SK-N-SH treated with all-trans-retinoic acid at 6 μM for 48 hours (cell line): ENCODE measurements at regions not wholly inside any gene's neighbourhood (a gene's known extent, or its start where the extent isn't known, plus 50 kb on each side); places are given as distances from the start of the nearest gene placed in this dataset.
A peak's percentile ranks its signal among the peaks of the same experiment; 100 is the strongest.
"Not testable (repeated sequence)": the region's sequence is repeated elsewhere in the genome, so short reads cannot be mapped to it uniquely, and the experiment has no call there.

Experiments used
- ATAC-seq: fragments of 200-7000 bp; cut with Tn5 transposase; 3 replicates; pipeline ENCODE4 v1.9.1; 2020; ENCODE audit warnings: mild to moderate bottlenecking, moderate library complexity
- ARNTL ChIP-seq: fragments of 450-650 bp; formaldehyde crosslinking; IDR thresholded peaks from 2 replicates; pipeline ENCODE4 v1.5.0; 2020; ENCODE audit warnings: low read depth, mild to moderate bottlenecking, moderate library complexity, borderline replicate concordance
- CSDC2 ChIP-seq: fragments of 250-450 bp; sonication (Bioruptor Pico); IDR thresholded peaks from 2 replicates; pipeline ENCODE4 v1.5.0; 2020; ENCODE audit warnings: mild to moderate bottlenecking, moderate library complexity
- ISL1 ChIP-seq: fragments of 250-450 bp; sonication (Bioruptor Pico); IDR thresholded peaks from 2 replicates; pipeline ENCODE4 v2.1.2; 2022; ENCODE audit warnings: mild to moderate bottlenecking, moderate library complexity
- OSR1 ChIP-seq: fragments of 250-450 bp; sonication (Bioruptor Pico); IDR thresholded peaks from 2 replicates; pipeline ENCODE4 v1.8.0; 2022; ENCODE audit warnings: moderate library complexity, mild to moderate bottlenecking, inconsistent platforms
- PATZ1 ChIP-seq: fragments of 250-450 bp; sonication (Bioruptor Pico); IDR thresholded peaks from 2 replicates; pipeline ENCODE4 v1.8.0; 2020; ENCODE audit warnings: mild to moderate bottlenecking, moderate library complexity, borderline replicate concordance
- PPARA ChIP-seq: fragments of 250-450 bp; sonication (Bioruptor Pico); IDR thresholded peaks from 2 replicates; pipeline ENCODE4 v1.5.0; 2020; ENCODE audit warnings: mild to moderate bottlenecking, borderline replicate concordance
- RARB ChIP-seq: fragments of 250-450 bp; sonication (Bioruptor Pico); IDR thresholded peaks from 2 replicates; pipeline ENCODE4 v1.8.0; 2021; ENCODE audit warnings: mild to moderate bottlenecking, moderate library complexity
- SNAI2 ChIP-seq: fragments of 250-450 bp; sonication (Bioruptor Pico); IDR thresholded peaks from 2 replicates; pipeline ENCODE4 v1.5.0; 2020; ENCODE audit warnings: mild to moderate bottlenecking, moderate library complexity
- TCF4 ChIP-seq: fragments of 250-450 bp; sonication (Bioruptor Pico); IDR thresholded peaks from 2 replicates; pipeline ENCODE4 v1.8.0; 2021; ENCODE audit warnings: mild to moderate bottlenecking, moderate library complexity, borderline replicate concordance
- TOX ChIP-seq: fragments of 250-450 bp; sonication (Bioruptor Pico); IDR thresholded peaks from 2 replicates; pipeline ENCODE4 v1.8.0; 2021; ENCODE audit warnings: mild to moderate bottlenecking, moderate library complexity, borderline replicate concordance
- ZFP3 ChIP-seq: fragments of 250-450 bp; sonication (Bioruptor Pico); IDR thresholded peaks from 2 replicates; pipeline ENCODE4 v1.5.0; 2020; ENCODE audit warnings: mild to moderate bottlenecking, moderate library complexity
- ZFP30 ChIP-seq: fragments of 450-650 bp; formaldehyde crosslinking; IDR thresholded peaks from 2 replicates; pipeline ENCODE4 v1.5.0; 2022; ENCODE audit warnings: mild to moderate bottlenecking, moderate library complexity
- ZNF565 ChIP-seq: fragments of 450-650 bp; formaldehyde crosslinking; conservative IDR thresholded peaks from 2 replicates; pipeline ENCODE4 v1.5.0; 2020; ENCODE audit warnings: low read depth, mild to moderate bottlenecking, moderate library complexity
- ZNF8 ChIP-seq: fragments of 450-650 bp; formaldehyde crosslinking; IDR thresholded peaks from 2 replicates; pipeline ENCODE4 v1.5.0; 2020; ENCODE audit warnings: mild to moderate bottlenecking, moderate library complexity
- TF ChIP-seq, protein P1 (sequence below): fragments of 250-450 bp; sonication (Bioruptor Pico); IDR thresholded peaks from 2 replicates; pipeline ENCODE4 v1.5.0; 2020; ENCODE audit warnings: mild to moderate bottlenecking, moderate library complexity
- TF ChIP-seq, protein P2 (sequence below): fragments of 250-450 bp; sonication (Bioruptor Pico); IDR thresholded peaks from 2 replicates; pipeline ENCODE4 v1.5.1; 2021; ENCODE audit warnings: mild to moderate bottlenecking, moderate library complexity
- TF ChIP-seq, protein P3 (sequence below): fragments of 250-450 bp; sonication (Bioruptor Pico); IDR thresholded peaks from 2 replicates; pipeline ENCODE4 v1.5.1; 2020; ENCODE audit warnings: low read depth, mild to moderate bottlenecking, moderate library complexity

DNA sequence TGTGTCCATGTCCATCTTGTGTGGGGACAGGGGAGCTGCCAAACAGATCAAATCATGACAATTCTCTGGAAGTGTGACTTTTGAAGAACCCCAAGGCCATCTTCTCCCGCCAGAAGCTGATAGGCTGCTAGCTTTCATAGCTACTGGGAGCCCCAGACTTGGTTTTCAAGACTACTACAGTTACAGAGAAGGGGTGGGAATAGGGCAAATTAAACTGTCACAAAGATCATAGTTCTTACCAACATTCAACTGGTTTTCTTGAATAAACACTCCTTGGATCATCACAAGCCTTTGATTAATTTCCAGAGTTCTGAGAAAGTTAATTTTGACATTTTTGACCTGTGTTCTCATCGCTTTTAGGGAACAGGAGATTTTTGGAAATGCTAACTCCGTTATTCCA lies 67.8 kb upstream of the FARP1 start:
- TF ChIP-seq, protein P1, sequence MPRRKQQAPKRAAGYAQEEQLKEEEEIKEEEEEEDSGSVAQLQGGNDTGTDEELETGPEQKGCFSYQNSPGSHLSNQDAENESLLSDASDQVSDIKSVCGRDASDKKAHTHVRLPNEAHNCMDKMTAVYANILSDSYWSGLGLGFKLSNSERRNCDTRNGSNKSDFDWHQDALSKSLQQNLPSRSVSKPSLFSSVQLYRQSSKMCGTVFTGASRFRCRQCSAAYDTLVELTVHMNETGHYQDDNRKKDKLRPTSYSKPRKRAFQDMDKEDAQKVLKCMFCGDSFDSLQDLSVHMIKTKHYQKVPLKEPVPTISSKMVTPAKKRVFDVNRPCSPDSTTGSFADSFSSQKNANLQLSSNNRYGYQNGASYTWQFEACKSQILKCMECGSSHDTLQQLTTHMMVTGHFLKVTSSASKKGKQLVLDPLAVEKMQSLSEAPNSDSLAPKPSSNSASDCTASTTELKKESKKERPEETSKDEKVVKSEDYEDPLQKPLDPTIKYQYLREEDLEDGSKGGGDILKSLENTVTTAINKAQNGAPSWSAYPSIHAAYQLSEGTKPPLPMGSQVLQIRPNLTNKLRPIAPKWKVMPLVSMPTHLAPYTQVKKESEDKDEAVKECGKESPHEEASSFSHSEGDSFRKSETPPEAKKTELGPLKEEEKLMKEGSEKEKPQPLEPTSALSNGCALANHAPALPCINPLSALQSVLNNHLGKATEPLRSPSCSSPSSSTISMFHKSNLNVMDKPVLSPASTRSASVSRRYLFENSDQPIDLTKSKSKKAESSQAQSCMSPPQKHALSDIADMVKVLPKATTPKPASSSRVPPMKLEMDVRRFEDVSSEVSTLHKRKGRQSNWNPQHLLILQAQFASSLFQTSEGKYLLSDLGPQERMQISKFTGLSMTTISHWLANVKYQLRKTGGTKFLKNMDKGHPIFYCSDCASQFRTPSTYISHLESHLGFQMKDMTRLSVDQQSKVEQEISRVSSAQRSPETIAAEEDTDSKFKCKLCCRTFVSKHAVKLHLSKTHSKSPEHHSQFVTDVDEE (CRISPR knock-in tag) = no peak
- TF ChIP-seq ZNF8 (no peak), TCF4 (no peak), ZNF565 (CRISPR knock-in tag) (no peak), PPARA (no peak), PATZ1 (CRISPR knock-in tag) (no peak), RARB (CRISPR knock-in tag) (no peak), ISL1 (CRISPR knock-in tag) (no peak)
- TF ChIP-seq, protein P2, sequence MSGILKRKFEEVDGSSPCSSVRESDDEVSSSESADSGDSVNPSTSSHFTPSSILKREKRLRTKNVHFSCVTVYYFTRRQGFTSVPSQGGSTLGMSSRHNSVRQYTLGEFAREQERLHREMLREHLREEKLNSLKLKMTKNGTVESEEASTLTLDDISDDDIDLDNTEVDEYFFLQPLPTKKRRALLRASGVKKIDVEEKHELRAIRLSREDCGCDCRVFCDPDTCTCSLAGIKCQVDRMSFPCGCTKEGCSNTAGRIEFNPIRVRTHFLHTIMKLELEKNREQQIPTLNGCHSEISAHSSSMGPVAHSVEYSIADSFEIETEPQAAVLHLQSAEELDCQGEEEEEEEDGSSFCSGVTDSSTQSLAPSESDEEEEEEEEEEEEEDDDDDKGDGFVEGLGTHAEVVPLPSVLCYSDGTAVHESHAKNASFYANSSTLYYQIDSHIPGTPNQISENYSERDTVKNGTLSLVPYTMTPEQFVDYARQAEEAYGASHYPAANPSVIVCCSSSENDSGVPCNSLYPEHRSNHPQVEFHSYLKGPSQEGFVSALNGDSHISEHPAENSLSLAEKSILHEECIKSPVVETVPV (CRISPR knock-in tag) = no peak
- TF ChIP-seq, protein P3, sequence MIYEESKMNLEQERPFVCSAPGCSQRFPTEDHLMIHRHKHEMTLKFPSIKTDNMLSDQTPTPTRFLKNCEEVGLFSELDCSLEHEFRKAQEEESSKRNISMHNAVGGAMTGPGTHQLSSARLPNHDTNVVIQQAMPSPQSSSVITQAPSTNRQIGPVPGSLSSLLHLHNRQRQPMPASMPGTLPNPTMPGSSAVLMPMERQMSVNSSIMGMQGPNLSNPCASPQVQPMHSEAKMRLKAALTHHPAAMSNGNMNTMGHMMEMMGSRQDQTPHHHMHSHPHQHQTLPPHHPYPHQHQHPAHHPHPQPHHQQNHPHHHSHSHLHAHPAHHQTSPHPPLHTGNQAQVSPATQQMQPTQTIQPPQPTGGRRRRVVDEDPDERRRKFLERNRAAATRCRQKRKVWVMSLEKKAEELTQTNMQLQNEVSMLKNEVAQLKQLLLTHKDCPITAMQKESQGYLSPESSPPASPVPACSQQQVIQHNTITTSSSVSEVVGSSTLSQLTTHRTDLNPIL = no peak
- TF ChIP-seq, all 23 proteins: peak for 0
- ATAC-seq = no peak

- ATAC-seq = not testable (repeated sequence)
These were observed 66.6 kb upstream of the FARP1 start for GRCh38 chr13:98076309-98076708.

DNA sequence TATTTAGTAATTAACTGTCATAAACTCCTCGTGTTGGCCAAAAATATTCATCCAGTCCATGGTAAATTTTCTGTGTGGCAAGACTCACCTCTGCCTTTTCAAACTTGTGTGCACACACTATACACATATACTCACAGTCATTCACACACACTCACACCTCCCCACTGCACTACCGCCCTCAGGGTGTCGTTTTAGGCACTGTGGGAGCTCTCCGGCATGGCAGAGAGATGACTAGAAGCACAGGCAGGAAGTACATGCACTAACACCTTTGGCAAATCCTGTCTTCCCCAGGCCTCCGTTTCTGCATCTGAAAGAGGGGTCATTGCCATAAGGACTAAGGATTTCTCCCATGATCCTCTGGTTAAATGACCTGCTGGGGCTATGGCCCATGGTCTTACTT lies 62.6 kb upstream of the FARP1 start:
- TF ChIP-seq ZNF8 (no peak), TOX (no peak)
- ATAC-seq = no peak

- TF ChIP-seq, protein P3 = no peak
- TF ChIP-seq ZNF565 (CRISPR knock-in tag) = no peak
- TF ChIP-seq ARNTL (CRISPR knock-in tag) = no peak
- TF ChIP-seq ZFP3 (CRISPR knock-in tag) = no peak
- TF ChIP-seq SNAI2 (CRISPR knock-in tag) = no peak
- peak; percentile 46; the same call in 1 of the 2 replicates for TF ChIP-seq ISL1 (CRISPR knock-in tag)
- TF ChIP-seq RARB (CRISPR knock-in tag) = no peak
- peak; percentile 96 for ATAC-seq
These were observed 59.4 kb upstream of the FARP1 start for GRCh38 chr13:98083507-98083906.

GRCh38 chr13:98083936-98084335 lies 59.0 kb upstream of the FARP1 start:
- TF ChIP-seq ZFP30 (CRISPR knock-in tag) (no peak), SNAI2 (CRISPR knock-in tag) (no peak), TCF4 (no peak), TOX (no peak), ZFP3 (CRISPR knock-in tag) (no peak), OSR1 (CRISPR knock-in tag) (no peak), CSDC2 (no peak), ARNTL (CRISPR knock-in tag) (no peak)
- ATAC-seq = peak; percentile 15; the same call in 1 of the 3 replicates
